ENCODE measurements at regions not wholly inside any gene's neighbourhood (a gene's known extent, or its start where the extent isn't known, plus 50 kb on each side); places are given as distances from the start of the nearest gene placed in this dataset.

DNA sequence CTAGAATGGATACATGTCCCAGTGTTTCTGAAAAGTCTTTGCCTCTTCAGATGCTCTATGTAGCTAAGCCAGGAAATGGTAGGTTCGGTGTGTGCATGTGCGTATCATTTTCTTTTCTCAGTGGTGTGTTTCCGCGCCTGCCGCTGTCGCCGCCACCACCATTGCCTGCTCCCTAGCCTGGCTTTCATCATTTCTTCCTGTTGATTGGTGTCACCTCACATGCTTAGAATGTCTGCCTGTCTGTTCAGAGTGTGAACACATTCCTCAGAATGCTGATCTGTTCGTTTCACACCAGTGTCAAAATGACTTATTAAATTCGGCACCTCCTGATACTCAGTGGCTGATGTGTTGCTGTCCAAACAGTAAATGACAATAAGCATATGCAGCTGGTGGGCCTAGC is 255.2 kb upstream of the SPRED2 start:
- no peak for DNase-seq (ENCODE audit: low spot score)

DNA sequence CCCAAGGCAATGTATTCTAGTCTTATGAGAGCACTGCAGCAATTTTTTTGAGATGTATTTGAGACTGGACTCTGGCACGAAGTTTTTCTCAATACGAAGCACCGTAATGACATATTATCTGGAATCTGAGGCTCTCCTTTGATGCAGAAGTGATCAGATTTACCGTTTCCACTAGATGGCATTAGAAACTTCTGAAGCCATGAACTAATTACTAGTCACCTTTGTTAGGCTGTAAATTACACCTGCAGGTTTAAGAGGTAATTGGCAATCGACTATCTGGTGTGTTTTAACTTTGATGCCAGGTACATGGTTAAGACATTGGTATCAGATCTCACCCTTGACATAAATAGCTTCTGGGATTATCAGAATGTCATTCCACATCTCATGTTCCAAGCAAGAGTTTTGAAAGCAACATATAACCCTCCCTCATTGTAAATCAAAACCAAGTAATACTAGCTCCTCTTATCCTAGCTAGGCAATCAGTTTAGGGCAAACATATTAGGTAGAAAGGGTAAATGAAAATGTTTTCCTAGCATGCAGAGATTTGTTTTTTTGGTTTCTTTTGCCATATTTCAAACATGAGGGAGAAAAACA is 254.6 kb upstream of the SPRED2 start:
- no peak for DNase-seq (ENCODE audit: low spot score)

DNA sequence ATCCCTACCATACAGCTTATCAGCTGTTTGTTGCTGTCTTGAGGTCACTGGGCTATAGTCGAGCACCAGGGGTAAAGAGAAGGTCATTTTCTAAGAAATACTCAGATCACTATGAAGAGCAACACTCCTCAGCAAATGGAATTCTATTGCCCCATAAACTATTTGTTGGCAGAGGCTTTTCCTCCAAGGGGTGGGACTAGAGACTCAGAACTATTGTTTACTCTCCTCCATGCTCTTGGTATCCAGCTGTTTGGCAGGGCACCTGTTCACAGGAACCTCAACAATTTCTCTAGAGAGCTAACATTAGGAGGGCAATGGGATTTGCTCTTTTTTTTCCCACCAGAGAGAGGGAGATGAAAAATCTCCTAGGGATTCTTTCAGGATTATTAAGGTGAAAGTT is 249.1 kb upstream of the SPRED2 start:
- no peak for DNase-seq (ENCODE audit: low spot score)

DNA sequence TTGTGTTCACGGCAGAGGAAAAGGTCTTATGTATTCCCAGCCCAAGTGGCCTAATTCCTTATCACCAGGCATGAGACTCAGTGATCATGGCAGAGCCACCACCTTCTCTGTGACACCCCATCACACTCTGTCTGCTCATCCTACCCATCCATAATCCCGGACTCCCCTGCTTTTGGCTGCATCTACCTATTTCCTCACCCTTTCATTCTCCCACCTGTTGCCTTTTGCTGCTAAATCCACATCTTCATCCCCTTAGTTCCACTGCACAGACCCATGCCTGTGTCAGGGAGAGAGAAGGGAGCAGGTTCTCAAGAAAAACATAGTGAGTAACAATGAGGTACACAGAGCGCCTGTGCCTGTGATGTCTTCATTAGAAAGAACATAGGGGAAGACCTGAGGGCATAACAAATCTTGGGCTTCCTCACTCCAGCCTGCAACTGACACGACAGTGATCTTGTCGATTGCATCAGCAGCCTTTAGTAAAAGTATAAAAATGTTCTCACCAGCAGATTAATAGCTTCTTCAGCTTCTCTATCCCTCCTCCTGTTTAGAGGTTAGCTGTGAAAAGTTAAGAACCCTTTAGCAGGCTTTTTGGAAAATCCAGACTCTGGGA is 246.5 kb upstream of the SPRED2 start:
- no peak for DNase-seq (ENCODE audit: low spot score)

DNA sequence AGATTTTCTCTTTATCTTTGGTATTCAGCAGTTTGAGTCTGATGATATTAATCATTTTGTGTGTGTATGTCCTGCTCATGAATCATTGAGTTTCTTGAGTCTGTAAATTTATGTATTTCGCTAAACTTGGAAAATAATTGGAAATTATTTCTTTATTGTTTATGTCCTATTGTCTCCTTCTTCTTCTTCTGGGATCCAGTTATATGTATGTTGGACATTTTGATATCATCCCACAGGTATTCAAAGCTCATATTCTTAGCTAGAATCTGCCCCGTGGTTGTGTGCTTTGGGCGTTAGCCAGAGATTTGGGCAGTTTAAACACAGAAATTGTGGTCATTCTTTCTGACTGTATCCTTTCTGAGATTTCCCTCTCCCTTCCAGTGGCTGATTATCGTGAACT is 243.0 kb upstream of the SPRED2 start:
- no peak for DNase-seq (ENCODE audit: low spot score)

DNA sequence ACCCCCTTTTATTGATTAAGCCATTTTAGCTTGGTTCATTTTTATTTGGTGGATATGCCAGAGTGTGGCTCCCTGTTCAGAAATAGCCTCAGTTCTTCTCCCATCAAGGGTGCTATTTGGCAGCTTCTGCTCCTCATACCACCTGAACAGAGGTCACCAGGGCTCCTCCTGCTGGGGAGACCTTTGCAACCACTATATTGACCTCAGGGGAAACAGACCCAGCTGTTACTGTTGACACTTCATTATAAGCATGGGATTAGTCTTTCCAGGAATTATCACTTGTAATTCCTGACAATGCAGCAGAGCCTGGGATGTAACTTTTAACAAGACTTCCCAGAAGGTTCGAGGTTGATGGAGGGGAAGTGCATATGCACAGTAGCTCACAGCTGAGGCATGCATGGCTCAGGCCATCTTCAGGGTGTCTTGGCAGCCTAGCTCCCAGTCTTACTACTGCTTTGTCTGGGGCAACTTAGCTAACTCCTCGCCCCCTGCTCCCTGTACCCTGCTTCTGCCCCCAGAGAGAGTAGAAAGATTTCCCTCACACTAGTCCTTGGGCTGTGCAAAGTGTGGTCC is 239.4 kb upstream of the SPRED2 start:
- no peak for DNase-seq (ENCODE audit: low spot score)

DNA sequence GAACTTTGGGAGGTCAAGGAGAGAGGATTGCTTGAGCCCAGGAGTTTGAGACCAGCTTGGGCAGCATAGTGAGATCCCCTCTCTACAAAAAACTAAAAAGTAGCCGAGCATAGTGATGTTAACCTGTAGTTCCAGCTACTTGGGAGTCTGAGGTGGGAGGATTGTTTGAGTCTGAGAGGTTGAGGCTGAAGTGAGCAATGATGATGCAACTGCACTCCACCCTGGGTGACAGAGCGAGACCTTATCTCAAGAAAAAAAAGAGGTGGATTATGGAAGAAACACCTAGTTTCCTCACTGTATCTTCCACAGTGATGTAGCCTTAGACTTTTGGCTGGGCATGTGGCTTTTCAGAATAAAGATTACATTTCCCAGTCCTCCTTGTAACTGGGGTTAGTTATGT is 237.2 kb upstream of the SPRED2 start:
- no peak for DNase-seq (ENCODE audit: low spot score)

DNA sequence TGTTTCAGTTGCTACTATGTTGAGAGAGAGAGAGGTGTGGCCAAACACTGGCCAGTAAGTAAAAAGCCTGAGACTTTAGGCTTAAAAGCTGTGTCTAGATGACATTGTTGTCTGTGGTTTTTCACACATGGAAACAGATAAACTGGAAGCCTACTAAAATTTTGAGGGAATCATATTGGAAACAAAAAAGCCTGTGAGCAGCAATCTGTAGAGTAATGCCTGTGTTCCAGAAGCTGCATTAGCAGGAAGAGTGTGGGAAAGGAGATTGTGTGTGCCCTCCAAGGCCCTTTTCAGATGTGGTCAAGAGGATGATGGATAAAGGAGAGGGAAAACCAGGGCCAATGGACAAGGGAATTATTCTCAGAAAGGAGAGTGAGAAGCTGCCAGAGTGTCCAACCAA is 236.3 kb upstream of the SPRED2 start:
- DNase-seq (ENCODE audit: low spot score), result no peak

DNA sequence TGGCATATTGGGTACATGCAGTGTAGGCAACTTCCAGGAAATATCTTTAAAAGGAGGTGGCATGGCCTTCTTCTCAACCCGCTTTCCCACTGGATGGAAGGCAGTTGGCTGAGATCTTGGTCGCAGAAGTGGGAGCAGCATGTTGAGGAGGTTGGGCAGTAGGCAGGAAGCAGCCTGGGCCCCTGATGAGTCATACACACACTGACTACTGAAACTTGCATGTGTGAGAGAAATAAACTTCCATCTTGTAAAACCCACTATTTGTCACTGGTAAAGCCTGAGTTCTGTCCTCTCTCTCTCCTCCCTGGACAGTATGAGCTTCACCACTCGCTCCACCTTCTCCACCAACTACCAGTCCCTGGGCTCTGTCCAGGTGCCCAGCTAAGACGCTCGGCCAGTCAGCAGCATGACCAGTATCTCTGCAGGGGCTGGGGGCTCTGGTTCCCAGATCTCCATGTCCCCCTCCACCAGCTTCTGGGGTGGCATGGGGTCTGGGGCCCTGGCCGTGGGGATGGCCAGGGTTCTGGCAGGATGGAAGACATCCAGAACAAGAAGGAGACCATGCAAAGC is 233.8 kb upstream of the SPRED2 start:
- DNase-seq (ENCODE audit: low spot score), result no peak

DNA sequence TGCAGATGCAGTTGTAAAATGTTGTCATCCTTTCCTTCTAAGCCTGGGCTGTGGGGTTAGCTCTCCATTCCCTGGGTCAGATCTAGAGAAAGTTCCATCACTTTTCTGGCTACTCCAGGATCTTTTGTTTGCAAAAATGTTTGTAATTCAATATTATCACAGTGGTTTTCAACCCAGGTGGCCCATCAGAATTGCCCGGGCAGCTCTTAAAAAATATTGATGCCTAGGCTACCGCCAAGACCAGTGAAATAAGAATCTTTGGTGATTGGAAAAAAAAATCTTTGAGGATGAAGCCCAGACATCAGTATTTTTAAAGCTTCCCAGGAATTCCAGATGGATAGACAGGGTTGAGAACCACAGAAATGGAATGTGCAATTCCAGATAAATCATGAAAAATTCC is 232.5 kb upstream of the SPRED2 start:
- DNase-seq (ENCODE audit: low spot score), result no peak

DNA sequence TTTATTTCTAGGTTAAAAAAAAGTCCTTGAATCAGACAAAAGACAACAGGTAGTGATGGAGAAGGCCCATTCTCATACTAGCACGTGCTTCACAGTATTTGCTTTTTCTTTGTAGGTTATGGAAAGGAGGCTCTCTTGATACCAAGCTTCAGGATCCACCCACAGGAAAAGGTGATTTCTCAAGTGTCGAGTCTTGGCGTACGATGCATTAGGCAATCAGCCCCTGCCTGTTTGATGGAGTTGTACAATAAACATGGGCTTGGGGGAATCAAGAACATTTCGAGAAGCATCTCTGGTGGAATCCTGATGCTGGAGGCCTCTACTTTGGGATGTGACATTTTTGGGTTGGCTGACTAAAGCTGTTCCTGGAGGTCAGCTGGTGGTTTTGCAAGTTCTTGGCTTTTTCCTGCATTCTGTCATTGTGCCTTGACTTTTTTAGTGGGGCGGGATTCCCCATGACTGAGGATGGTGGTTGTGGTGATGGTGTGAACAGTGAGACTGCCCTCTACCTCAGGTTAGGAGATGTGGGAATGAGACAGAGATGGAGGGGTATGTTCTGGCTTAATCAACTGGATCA is 231.5 kb upstream of the SPRED2 start:
- DNase-seq (ENCODE audit: low spot score), result no peak

DNA sequence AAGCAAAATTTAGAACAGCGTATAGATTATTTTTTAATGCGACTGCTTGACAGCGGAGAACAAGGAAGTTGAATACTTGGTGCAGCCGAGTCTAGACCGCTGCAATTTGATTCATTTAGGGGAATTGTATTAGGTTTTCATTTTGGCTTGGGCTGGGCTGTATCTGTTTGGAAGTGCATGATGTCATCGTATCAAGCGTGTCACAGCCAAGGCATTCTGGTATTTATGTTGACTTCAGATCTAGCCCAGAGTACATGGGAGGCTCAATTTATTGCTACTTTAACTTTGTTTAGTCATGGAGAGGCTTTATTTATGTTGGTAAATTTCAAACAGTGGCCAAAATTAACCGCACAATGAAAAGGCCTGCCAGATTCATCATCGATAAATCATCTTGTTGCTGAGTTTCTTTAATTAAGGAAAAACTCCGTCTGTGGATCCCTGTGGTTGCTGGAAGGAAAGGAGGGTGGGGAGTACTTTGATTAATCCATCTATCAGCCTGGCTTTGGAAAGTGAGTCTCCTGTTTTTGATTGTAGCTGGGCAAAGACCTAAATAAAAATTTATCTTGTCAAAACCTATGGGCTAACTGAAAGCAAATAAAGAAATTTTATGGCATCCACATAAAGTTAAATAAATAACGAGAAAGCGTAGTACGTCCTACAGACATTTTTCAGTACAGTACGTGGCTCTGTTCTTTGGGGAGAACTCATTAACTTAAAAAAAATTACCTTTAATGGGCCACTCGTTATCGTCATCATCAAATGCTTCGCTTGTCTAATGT is 230.4 kb upstream of the SPRED2 start:
- DNase-seq (ENCODE audit: low spot score), result no peak

DNA sequence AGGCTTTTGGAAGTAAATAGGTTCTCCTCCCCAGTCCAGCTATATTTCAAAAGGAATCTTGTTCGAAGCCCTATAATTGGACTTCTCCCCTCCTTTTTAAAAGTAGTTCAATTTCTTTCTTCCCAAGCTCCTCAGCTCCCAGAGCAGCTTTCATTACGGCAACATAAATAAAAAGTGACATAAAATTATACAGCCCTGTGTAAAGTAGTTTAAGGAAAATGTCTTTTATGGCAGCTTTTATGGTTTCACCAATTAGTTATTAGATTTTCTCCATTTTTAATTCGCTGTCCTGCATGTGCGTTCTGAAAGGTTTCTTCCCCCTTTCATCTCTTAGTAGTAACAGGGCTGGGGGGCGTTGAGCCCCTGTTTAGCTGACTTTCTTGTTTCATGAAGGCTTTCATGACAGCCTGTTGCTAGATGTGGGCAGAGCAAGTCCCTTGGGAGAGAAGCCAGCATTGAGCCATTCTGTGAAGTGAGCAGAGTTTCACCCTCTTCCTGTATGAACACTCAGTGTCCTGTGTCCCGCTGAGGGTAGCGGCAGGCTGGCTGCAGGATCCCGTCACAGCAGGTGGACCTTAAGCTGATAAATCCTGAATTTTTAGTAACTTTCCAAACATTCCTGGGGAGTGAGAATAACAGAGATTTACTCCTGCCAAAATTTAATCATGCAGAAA is 229.7 kb upstream of the SPRED2 start:
- DNase-seq (ENCODE audit: low spot score), result no peak

DNA sequence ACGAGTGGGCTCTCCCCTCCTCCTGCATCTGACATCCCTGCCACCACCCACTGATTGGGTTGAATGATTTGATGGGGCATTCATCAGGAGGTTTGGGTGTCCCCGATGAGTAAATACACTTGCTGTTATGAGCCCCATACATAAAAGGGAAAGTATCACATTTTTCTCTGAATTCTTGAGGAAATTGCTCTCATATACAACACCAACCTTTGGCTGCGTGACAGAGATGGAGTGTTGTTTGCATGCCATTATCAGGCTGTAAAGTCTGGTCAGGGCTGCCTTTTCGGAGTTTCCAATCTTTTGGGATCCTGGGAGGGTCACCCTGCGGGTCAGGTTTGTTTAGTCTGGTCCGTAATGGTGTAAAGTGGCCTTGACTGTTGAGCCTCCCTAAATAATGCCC is 227.9 kb upstream of the SPRED2 start:
- DNase-seq (ENCODE audit: low spot score), result peak; percentile 41

DNA sequence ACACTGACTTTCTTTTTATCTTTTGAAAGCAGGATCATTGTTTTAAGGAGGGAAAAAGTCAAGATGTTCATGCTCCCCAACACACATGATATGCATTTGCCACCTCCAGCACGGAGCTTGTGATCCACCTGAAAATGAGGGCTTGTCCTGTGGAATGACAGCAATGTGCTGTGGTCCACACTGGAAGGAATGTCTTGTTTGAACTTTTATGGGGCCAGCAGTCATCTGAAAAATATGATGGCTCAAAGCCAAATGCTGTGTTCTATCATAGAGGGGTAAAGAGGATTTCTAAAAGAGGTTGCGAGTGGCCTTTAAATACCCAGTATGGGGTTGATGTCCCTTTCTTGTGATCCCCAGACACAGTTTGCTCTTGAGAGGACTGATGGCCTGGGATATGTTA is 226.5 kb upstream of the SPRED2 start:
- DNase-seq (ENCODE audit: low spot score), result no peak

DNA sequence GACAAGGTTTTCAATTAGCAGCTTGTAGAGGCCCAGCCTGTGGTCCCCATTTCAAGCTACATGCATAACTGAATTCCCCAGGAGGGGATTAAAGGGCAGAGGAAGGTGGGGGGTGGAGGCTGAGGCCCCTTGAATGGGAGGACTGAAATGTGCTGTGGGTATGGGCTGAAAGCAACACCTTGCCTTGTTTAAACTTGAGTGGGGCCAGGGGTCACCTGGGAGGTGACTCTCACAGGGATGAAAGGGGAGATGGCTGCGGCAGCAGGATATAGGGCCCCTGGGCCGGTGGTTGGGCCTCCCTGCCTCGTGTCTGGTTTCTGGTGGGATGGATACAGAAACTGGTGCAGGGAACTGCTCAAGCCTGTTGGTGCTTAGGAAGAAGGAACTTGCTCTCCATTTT is 225.9 kb upstream of the SPRED2 start:
- DNase-seq (ENCODE audit: low spot score), result no peak

DNA sequence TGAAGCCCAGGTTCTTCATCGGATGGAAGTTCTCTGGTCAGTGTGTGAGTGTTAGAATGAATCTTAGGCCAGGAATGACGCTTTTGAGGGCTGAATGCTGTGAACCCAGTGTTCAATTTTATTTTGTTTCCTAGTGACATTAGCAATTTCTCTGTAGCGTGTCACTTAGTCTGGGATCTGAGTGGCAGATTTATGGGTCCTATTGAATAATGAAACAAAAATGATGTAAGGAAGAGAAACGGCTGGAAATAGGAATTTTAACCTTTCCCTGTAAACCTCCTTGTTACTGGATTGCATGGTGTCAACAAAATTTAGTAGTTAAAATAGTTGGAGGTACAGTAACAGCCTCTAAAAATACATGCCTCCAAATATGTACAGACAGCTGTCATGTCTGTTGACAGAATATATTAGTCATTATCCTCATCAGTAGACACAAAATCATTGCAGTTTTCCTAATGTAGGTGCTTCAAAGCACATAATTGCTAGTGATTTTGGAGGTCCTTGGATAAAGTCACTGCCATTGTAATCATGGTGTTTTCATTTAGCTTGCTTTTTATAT is 223.8 kb upstream of the SPRED2 start:
- DNase-seq (ENCODE audit: low spot score), result no peak

DNA sequence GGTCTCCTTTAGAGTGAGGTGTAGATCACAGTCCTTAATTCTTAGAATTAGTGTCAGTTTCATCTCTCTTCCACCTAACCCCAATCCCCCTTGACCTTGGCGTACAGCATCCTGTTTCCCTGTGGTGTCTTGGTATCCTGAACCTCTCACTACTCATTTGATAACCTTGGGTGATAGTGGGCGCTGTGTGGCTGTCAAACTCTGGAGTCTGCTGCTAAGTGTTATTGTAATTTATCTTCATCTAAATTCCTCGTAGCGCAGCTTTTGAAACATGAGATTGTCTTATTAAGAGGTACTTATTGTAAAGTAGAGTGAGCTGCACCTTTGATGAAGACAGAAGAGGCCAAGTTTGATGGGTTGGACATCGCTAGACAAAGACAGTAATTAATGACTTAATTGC is 222.6 kb upstream of the SPRED2 start:
- DNase-seq (ENCODE audit: low spot score), result no peak

DNA sequence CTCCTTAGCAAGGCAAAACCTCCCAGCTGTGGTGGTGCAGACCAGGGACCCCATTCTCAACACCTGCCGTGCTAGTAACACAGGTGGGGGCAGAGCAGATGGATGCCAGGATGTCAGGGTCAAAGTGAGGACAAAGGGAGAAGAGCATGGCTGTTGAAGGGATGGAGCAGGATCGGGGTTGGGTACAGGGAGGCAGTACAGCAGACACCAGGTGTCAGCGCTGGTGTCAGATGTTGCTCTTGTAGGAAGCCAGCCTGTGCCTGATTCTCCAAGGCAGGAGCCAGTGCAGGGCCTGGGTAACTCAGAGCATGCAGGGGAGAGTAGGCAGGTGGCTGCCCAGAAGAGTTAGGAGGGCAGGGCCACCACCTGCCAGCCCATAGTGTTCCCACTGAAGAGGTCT is 222.1 kb upstream of the SPRED2 start:
- no peak for DNase-seq (ENCODE audit: low spot score)

DNA sequence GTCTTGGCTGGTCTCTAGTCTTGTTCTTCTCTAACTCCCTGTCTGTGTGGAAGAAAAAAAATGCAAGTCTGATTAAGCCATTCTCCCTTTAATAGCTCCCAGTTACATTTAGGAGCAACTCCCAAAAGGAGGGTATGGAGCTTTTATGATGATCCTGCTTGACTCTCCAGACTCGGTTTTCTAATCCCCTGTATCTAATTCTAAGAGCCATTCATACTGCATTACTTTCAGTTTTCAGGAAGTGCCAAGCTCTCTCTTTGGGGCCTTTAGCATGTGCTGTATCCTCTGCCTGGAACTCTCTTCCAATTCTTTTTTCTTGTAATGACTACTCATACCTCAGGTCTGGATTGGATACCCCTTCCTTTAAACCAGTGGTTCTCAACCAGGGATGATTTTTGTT is 219.7 kb upstream of the SPRED2 start:
- DNase-seq (ENCODE audit: low spot score), result no peak

DNA sequence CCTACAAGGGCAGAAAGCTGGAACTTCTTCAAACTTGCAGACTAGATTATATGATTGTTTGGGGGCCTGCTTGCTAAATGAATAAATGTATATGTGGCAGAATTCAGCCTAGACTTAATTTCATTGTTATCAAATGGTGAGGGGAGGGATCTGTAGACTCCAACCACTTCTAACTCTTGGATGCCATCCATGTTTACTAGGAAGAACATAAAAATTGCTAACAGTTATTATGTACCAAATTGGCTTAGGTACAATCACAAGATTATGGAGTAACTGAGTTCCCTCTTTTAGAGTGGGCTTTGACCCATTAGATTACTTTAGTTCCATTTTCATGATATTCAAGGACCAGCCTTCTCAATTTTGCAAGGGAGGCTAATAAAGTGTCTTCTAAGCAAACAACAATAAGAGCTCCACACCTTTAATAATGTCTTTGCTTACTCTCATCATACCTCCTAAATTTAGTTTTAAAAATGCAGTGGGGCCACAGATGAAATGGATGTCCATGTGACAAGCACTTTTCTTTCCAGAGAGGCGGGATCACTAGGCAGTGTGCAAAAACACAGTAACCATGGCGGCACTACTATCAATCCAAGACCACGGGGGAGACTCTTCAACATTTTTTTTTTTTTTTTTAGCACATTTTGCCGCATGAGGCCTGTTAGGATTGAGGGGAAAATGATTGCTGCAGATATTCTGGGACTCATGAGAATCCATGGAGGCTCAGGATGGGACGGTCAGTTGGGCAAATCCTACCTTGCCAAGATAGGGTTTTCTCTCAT is 217.6 kb upstream of the SPRED2 start:
- DNase-seq (ENCODE audit: low spot score), result no peak

Measured in HuH-7 (cell line).